SK-N-MC (cell line): ENCODE measurements at regions not wholly inside any gene's neighbourhood (a gene's known extent, or its start where the extent isn't known, plus 50 kb on each side); places are given as distances from the start of the nearest gene placed in this dataset.

Experiments
- DNase-seq: peaks from one replicate; pipeline ENCODE4 v3.0.0-alpha.2; 2011; ENCODE audit warnings: low read depth, low spot score
- H3K27ac ChIP-seq: fragments of 200-600 bp; sonication (generic); 2 replicates; pipeline ENCODE4 v1.5.1; 2016; ENCODE audit warnings: mixed run types
- H3K36me3 ChIP-seq: fragments of 200-600 bp; sonication (generic); 2 replicates; pipeline ENCODE4 v1.6.1; 2017; ENCODE audit warnings: antibody characterized with exemption, low read length, mixed read lengths; ENCODE audit not compliant: insufficient read depth
- H3K4me3 ChIP-seq: fragments of 200-600 bp; sonication (generic); 2 replicates; pipeline ENCODE4 v1.5.1; 2016
- H3K9ac ChIP-seq: fragments of 200-600 bp; sonication (generic); 2 replicates; pipeline ENCODE4 v1.8.0; 2017; ENCODE audit warnings: mixed run types, mixed read lengths; ENCODE audit not compliant: insufficient read length
- H3K9me3 ChIP-seq: fragments of 200-600 bp; sonication (generic); 2 replicates; pipeline ENCODE4 v1.6.1; 2017; ENCODE audit warnings: low read depth, mild to moderate bottlenecking, antibody characterized with exemption, low read length, moderate library complexity, mixed read lengths
- EZH2 ChIP-seq: fragments of 200-600 bp; sonication (generic); IDR thresholded peaks from one replicate; pipeline ENCODE4 v1.6.1; 2017; ENCODE audit warnings: antibody characterized with exemption
- FOXP2 ChIP-seq: optimal IDR thresholded peaks from 2 replicates; pipeline ENCODE3; 2011; ENCODE audit warnings: mild to moderate bottlenecking, moderate library complexity; ENCODE audit not compliant: insufficient read depth; ENCODE audit errors: extremely low read length, control extremely low read depth
- POLR2AphosphoS5 ChIP-seq: IDR thresholded peaks from 2 replicates; pipeline ENCODE4 v1.6.1; 2012; ENCODE audit warnings: mild to moderate bottlenecking, low read depth, low read length, borderline replicate concordance

- Histone ChIP-seq H3K9me3 (no peaks in the 10 kb centered on the region), H3K4me3 (no peak overlapping the region), H3K27ac (no peak overlapping the region), H3K9ac (no peak overlapping the region), H3K36me3 (no peaks in the 10 kb centered on the region)
- TF ChIP-seq EZH2 (no peak), POLR2AphosphoS5 (no peak; the same call in 1 of the 2 replicates), FOXP2 (no peak)
- DNase-seq, result peak; percentile 64
Observed at GRCh38 chr5:3027185-3027865, 275.8 kb upstream of the IRX2 start.

DNA sequence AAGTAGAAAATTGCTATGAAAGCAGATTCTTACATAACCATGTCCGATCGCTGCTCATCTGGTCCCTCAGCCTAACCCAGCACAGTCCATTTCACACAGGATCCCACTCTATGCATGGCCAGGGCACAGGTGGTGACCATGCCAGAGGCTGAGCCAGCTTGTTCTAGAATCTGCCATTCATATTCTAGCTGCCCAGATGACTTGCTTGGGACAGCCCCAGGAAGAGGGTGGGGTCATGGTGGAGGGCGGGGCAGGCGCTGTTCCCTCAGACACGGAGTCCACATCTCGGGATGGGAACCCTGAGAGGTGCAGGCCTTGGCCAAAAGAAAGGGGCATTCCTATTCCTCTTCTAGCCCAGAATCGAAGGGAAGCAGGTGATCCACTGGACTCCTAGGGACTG is 275.2 kb upstream of the IRX2 start:
- no peak for DNase-seq
- no peak overlapping the region for H3K27ac ChIP-seq
- H3K4me3 ChIP-seq, result no peak overlapping the region
- H3K9ac ChIP-seq, result no peak overlapping the region
- TF ChIP-seq POLR2AphosphoS5, result no peak
- TF ChIP-seq FOXP2, result no peak
- TF ChIP-seq EZH2, result no peak
- no peaks in the 10 kb centered on the region for H3K9me3 ChIP-seq
- H3K36me3 ChIP-seq, result no peaks in the 10 kb centered on the region

DNA sequence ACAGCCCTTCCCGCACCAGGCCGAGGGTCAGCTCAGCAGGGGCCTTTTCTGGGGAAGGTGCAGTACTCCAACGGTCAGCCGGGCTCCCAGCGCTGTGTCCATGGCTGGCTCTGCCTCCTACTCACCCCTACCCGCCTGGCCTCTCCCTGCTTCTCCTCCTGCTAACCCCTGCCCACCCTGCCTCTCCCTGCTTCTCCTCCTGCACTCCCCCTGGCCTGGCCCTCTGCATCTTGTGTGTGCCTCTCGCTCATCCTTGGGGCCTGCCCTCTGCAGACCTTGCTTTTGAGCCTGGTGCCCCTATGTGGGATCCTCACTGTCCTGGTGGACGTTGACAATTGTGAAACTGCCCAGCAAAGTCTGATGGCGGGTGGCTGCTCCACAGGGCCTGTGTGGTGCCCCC is 274.6 kb upstream of the IRX2 start:
- Histone ChIP-seq H3K9ac (no peak overlapping the region), H3K36me3 (no peaks in the 10 kb centered on the region), H3K9me3 (no peaks in the 10 kb centered on the region), H3K27ac (no peak overlapping the region), H3K4me3 (no peak overlapping the region)
- no peak for DNase-seq
- TF ChIP-seq FOXP2 (no peak), EZH2 (no peak), POLR2AphosphoS5 (no peak)

DNA sequence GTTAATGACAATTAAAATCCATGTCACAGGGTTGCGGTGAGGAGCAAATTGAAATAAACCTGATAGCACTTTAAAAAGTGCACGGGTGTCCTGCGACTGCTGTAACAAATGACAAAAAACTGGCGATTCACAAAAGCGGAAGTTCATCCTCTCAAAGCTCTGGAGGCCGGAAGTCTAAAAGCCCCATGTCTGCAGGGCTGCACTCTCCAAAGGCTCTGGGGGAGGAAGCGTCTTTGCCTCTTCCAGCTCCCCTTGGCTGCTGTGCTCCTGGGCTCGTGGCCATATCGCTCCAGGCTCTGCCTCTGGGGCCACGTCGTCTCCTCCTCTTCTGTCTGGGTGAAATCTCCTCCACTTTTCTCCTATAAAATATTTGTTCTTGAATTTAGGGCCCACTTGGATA is 273.9 kb upstream of the IRX2 start:
- DNase-seq, result peak; percentile 20
- Histone ChIP-seq H3K9me3 (no peaks in the 10 kb centered on the region), H3K36me3 (no peaks in the 10 kb centered on the region), H3K4me3 (no peak overlapping the region), H3K9ac (no peak overlapping the region), H3K27ac (no peak overlapping the region)
- TF ChIP-seq EZH2 (no peak), POLR2AphosphoS5 (no peak; the same call in 1 of the 2 replicates), FOXP2 (no peak)

- Histone ChIP-seq H3K27ac (no peak overlapping the region), H3K36me3 (no peaks in the 10 kb centered on the region), H3K9me3 (no peaks in the 10 kb centered on the region), H3K4me3 (no peak overlapping the region), H3K9ac (no peak overlapping the region)
- no peak for DNase-seq
- TF ChIP-seq FOXP2 (no peak), EZH2 (no peak), POLR2AphosphoS5 (no peak)
Observed at GRCh38 chr5:3024976-3025375, 273.5 kb upstream of the IRX2 start.

- no peak for DNase-seq
- Histone ChIP-seq H3K36me3 (no peaks in the 10 kb centered on the region), H3K4me3 (no peak overlapping the region), H3K9ac (no peak overlapping the region), H3K27ac (no peak overlapping the region), H3K9me3 (no peaks in the 10 kb centered on the region)
- TF ChIP-seq FOXP2, result no peak
- TF ChIP-seq POLR2AphosphoS5, result no peak
- no peak for TF ChIP-seq EZH2
Observed at GRCh38 chr5:3024554-3024953, 273.1 kb upstream of the IRX2 start.

GRCh38 chr5:3024126-3024525 is 272.6 kb upstream of the IRX2 start:
- no peaks in the 10 kb centered on the region for H3K9me3 ChIP-seq
- no peaks in the 10 kb centered on the region for H3K36me3 ChIP-seq
- H3K27ac ChIP-seq, result no peak overlapping the region
- no peak overlapping the region for H3K4me3 ChIP-seq
- TF ChIP-seq POLR2AphosphoS5 (no peak), EZH2 (no peak), FOXP2 (no peak)
- no peak for DNase-seq
- H3K9ac ChIP-seq, result no peak overlapping the region

DNA sequence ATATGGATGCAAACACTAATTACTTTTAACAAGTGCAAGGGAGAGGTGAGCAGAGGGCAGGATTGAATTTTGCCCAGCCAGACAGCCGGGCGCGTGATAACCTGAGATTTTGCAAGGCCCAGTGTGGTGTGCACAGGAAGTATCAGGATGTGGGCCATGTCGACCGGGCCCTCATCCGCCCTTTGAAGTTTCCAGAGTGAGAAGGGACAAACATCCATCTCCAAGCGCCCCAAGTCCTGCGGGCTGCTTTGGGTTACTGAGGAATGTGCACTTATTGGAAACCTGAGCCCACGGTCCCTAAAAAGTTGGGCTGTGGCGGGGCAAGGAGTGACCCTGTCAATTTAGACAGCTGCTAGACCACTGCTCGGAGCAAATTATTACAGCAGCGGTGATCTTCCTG is 272.2 kb upstream of the IRX2 start:
- Histone ChIP-seq H3K36me3 (no peaks in the 10 kb centered on the region), H3K4me3 (no peak overlapping the region), H3K27ac (no peak overlapping the region), H3K9ac (no peak overlapping the region), H3K9me3 (no peaks in the 10 kb centered on the region)
- no peak for TF ChIP-seq EZH2
- TF ChIP-seq FOXP2, result no peak
- no peak for TF ChIP-seq POLR2AphosphoS5
- no peak for DNase-seq

DNA sequence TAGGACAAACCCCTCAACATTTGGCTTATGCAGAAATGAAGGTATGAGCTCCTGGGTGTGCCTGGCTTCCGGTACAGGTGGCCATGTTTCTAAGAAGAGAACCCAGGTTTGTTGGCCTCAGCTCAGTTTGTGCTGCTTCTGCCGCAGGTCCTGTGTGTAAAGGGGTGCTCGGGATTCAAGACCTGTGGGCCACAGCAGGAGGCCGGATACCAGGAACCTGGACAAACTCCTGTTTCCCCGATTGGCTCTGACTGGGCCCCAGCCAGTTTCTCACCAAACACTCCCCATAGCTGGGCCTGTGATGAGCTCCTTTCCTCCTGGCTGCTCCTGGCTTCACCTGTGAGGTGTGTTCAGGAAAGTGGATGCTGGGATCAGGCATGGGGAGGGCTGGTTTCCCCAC is 271.2 kb upstream of the IRX2 start:
- no peaks in the 10 kb centered on the region for H3K36me3 ChIP-seq
- no peak for TF ChIP-seq FOXP2
- DNase-seq, result no peak
- H3K4me3 ChIP-seq, result no peak overlapping the region
- no peaks in the 10 kb centered on the region for H3K9me3 ChIP-seq
- no peak overlapping the region for H3K27ac ChIP-seq
- H3K9ac ChIP-seq, result no peak overlapping the region

GRCh38 chr5:3020426-3020825 is 268.9 kb upstream of the IRX2 start:
- no peak for TF ChIP-seq FOXP2
- no peak for TF ChIP-seq EZH2
- no peak for TF ChIP-seq POLR2AphosphoS5

More at GRCh38 chr5:3020426-3020825, 268.9 kb upstream of the IRX2 start:
- DNase-seq, result no peak
- Histone ChIP-seq H3K9me3 (no peaks in the 10 kb centered on the region), H3K27ac (no peak overlapping the region), H3K4me3 (no peak overlapping the region), H3K9ac (no peak overlapping the region), H3K36me3 (no peaks in the 10 kb centered on the region)
